ENCODE measurements at regions not wholly inside any gene's neighbourhood (a gene's known extent, or its start where the extent isn't known, plus 50 kb on each side); places are given as distances from the start of the nearest gene placed in this dataset.
"Not testable (repeated sequence)": the region's sequence is repeated elsewhere in the genome, so short reads cannot be mapped to it uniquely, and the experiment has no call there.

- no peaks in the 10 kb centered on the region for H3K9me3 ChIP-seq
- no peaks in the 10 kb centered on the region for H3K4me1 ChIP-seq
- H3K36me3 ChIP-seq: no peaks in the 10 kb centered on the region
- ATAC-seq: no peak
- H3K27me3 ChIP-seq: peaks cover 4% of the 10 kb centered on the region
- no peak overlapping the region for H3K4me3 ChIP-seq
- TF ChIP-seq EP300 (IDR thresholded peaks at IDR 0.05) (no peak), POLR2AphosphoS5 (IDR thresholded peaks at IDR 0.05) (no peak), POLR2A (IDR thresholded peaks at IDR 0.05) (no peak), CTCF (IDR thresholded peaks at IDR 0.05) (no peak)
- 39 to 56% methylated on average over 3 to 4 of the region's 4 CpGs for WGBS, 2 donors (ENCODE audit: low coverage in 1 of 2)
- H3K27ac ChIP-seq: no peak overlapping the region
Measured at GRCh38 chr7:45278763-45279398, 121.3 kb downstream of the RAMP3 start.

GRCh38 chr7:45289611-45290010 is 132.0 kb downstream of the RAMP3 start:
- peaks cover 0 to 11% (median 0%) of the 10 kb centered on the region in 3 donors for H3K9me3 ChIP-seq
- H3K4me1 ChIP-seq, ATAC-seq, H3K27me3 ChIP-seq, H3K4me3 ChIP-seq, H3K27ac ChIP-seq, H3K36me3 ChIP-seq: not testable (repeated sequence)

GRCh38 chr7:45290880-45291279 is 133.3 kb downstream of the RAMP3 start:
- Histone ChIP-seq H3K4me1 (no peaks in the 10 kb centered on the region), H3K4me3 (no peak overlapping the region), H3K9me3 (peaks cover 0 to 11% (median 0%) of the 10 kb centered on the region in 3 donors), H3K36me3 (no peaks in the 10 kb centered on the region), H3K27ac (no peak overlapping the region), H3K27me3 (no peaks in the 10 kb centered on the region)
- no peak for TF ChIP-seq POLR2A (IDR thresholded peaks at IDR 0.05)
- TF ChIP-seq CTCF (IDR thresholded peaks at IDR 0.05): no peak
- no peak for TF ChIP-seq POLR2AphosphoS5 (IDR thresholded peaks at IDR 0.05)
- TF ChIP-seq EP300 (IDR thresholded peaks at IDR 0.05): no peak
- ATAC-seq: no peak
- WGBS, 2 donors (ENCODE audit: low coverage in 1 of 2): 76% methylated on average over 3 of the region's 3 CpGs; no CpG with 5 or more reads in 1 of the 2 donors

GRCh38 chr7:45292481-45292880 is 134.9 kb downstream of the RAMP3 start:
- 30 to 74% methylated on average over 1 to 4 of the region's 4 CpGs for WGBS, 2 donors (ENCODE audit: low coverage in 1 of 2)
- peaks cover 0 to 11% (median 0%) of the 10 kb centered on the region in 3 donors for H3K9me3 ChIP-seq
- H3K4me3 ChIP-seq: no peak overlapping the region
- ATAC-seq: no peak
- H3K27me3 ChIP-seq: no peaks in the 10 kb centered on the region
- no peaks in the 10 kb centered on the region for H3K36me3 ChIP-seq
- no peak for TF ChIP-seq CTCF (IDR thresholded peaks at IDR 0.05)
- no peak for TF ChIP-seq POLR2A (IDR thresholded peaks at IDR 0.05)
- TF ChIP-seq EP300 (IDR thresholded peaks at IDR 0.05): no peak
- TF ChIP-seq POLR2AphosphoS5 (IDR thresholded peaks at IDR 0.05): no peak
- no peak overlapping the region for H3K27ac ChIP-seq
- H3K4me1 ChIP-seq: no peaks in the 10 kb centered on the region

- Histone ChIP-seq H3K27me3 (no peaks in the 10 kb centered on the region), H3K4me3 (no peak overlapping the region), H3K4me1 (no peaks in the 10 kb centered on the region), H3K36me3 (no peaks in the 10 kb centered on the region), H3K9me3 (peaks cover 0 to 10% (median 0%) of the 10 kb centered on the region in 3 donors), H3K27ac (no peak overlapping the region)
- WGBS, 2 donors (ENCODE audit: low coverage in 1 of 2): 69 to 90% methylated on average over 4 of the region's 5 CpGs
- TF ChIP-seq POLR2AphosphoS5 (IDR thresholded peaks at IDR 0.05) (no peak), EP300 (IDR thresholded peaks at IDR 0.05) (no peak)
- no peak for ATAC-seq
Measured at GRCh38 chr7:45293295-45293942, 135.8 kb downstream of the RAMP3 start.

GRCh38 chr7:45294559-45294958 is 137.0 kb downstream of the RAMP3 start:
- Histone ChIP-seq H3K4me1 (no peaks in the 10 kb centered on the region), H3K27me3 (no peaks in the 10 kb centered on the region), H3K27ac (no peak overlapping the region), H3K9me3 (no peaks in the 10 kb centered on the region), H3K36me3 (no peaks in the 10 kb centered on the region), H3K4me3 (no peak overlapping the region)
- TF ChIP-seq EP300 (IDR thresholded peaks at IDR 0.05) (no peak), POLR2AphosphoS5 (IDR thresholded peaks at IDR 0.05) (no peak), CTCF (IDR thresholded peaks at IDR 0.05) (no peak), POLR2A (IDR thresholded peaks at IDR 0.05) (no peak)
- 73 to 94% methylated on average over 2 to 4 of the region's 4 CpGs for WGBS, 2 donors (ENCODE audit: low coverage in 1 of 2)
- ATAC-seq: no peak

All from gastroesophageal sphincter (tissue), 4 donors.